ENCODE measurements at regions not wholly inside any gene's neighbourhood (a gene's known extent, or its start where the extent isn't known, plus 50 kb on each side); places are given as distances from the start of the nearest gene placed in this dataset.

DNA sequence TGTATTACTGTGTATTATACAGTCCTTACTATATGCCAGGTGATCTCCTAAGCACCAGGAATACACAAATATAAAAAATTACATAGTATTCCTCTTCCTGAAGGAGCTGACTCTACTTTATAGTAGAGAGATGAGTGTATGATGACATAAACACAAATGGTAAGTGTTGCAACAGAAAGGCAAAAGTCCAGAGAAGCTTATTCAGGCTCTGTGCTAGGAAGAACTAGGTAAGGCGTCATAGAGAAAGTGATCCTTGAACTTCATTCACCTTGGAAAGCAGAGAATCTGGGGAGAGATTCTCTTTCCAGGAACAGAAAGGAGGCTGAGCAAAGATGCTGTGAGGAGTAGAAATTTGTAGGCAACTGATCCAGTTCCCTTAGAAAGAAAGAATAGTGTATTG is 115.0 kb upstream of the KCNIP4 start:
- TF ChIP-seq POLR2A (IDR thresholded peaks at IDR 0.05) (no peak), CTCF (IDR thresholded peaks at IDR 0.05) (no peak)
- Histone ChIP-seq H3K4me3 (no peak overlapping the region), H3K27me3 (no peaks in the 10 kb centered on the region), H3K36me3 (no peaks in the 10 kb centered on the region), H3K4me1 (no peaks in the 10 kb centered on the region), H3K9me3 (no peaks in the 10 kb centered on the region), H3K27ac (no peak overlapping the region)
- intact Hi-C loops (cut with DNase I), result no loop called here
- DNase-seq, result no peak
- WGBS, 4 donors, result 80 to 87% (median 83%) methylated on average over 1 of the region's 1 CpG
- ATAC-seq, result no peak

GRCh38 chr4:22062676-22063075 is 114.1 kb upstream of the KCNIP4 start:
- no peaks in the 10 kb centered on the region for H3K4me1 ChIP-seq
- no peak overlapping the region for H3K4me3 ChIP-seq
- no peaks in the 10 kb centered on the region for H3K27me3 ChIP-seq
- H3K9me3 ChIP-seq, result no peaks in the 10 kb centered on the region
- no peak for TF ChIP-seq POLR2A (IDR thresholded peaks at IDR 0.05)
- no peak for TF ChIP-seq CTCF (IDR thresholded peaks at IDR 0.05)
- DNase-seq (no peak), ATAC-seq (no peak)
- H3K27ac ChIP-seq, result no peak overlapping the region
- H3K36me3 ChIP-seq, result no peaks in the 10 kb centered on the region
- WGBS, 4 donors, result 40 to 81% (median 78%) methylated on average over 3 of the region's 3 CpGs
- intact Hi-C loops (cut with DNase I), result no loop called here

- 63 to 73% (median 69%) methylated on average over 5 of the region's 5 CpGs for WGBS, 4 donors
- intact Hi-C loops (cut with DNase I), result no loop called here
- Histone ChIP-seq H3K27ac (no peak overlapping the region), H3K27me3 (no peaks in the 10 kb centered on the region), H3K4me3 (no peak overlapping the region), H3K4me1 (no peaks in the 10 kb centered on the region), H3K9me3 (no peaks in the 10 kb centered on the region), H3K36me3 (no peaks in the 10 kb centered on the region)
- DNase-seq, result no peak
- ATAC-seq, result no peak
- TF ChIP-seq POLR2A (IDR thresholded peaks at IDR 0.05) (no peak), CTCF (IDR thresholded peaks at IDR 0.05) (no peak)
Measured at GRCh38 chr4:22055954-22056353, 107.4 kb upstream of the KCNIP4 start.

- Histone ChIP-seq H3K9me3 (peaks cover 0 to 7% (median 0%) of the 10 kb centered on the region in 12 donors), H3K27me3 (no peaks in the 10 kb centered on the region), H3K27ac (no peak overlapping the region), H3K4me1 (no peaks in the 10 kb centered on the region), H3K36me3 (no peaks in the 10 kb centered on the region), H3K4me3 (no peak overlapping the region)
- intact Hi-C loops (cut with DNase I), result no loop called here
- 80 to 90% (median 85%) methylated on average over 1 of the region's 1 CpG for WGBS, 4 donors
- no peak for ATAC-seq
- TF ChIP-seq POLR2A (IDR thresholded peaks at IDR 0.05), result no peak
- TF ChIP-seq CTCF (IDR thresholded peaks at IDR 0.05), result no peak
- no peak for DNase-seq
Measured at GRCh38 chr4:22052076-22052475, 103.5 kb upstream of the KCNIP4 start.

Data from heart left ventricle (tissue), 16 donors.